Testis (tissue), 2 donors: ENCODE measurements at regions not wholly inside any gene's neighbourhood (a gene's known extent, or its start where the extent isn't known, plus 50 kb on each side); places are given as distances from the start of the nearest gene placed in this dataset.

Experiments used
- POLR2A ChIP-seq: fragments of 450-650 bp; IDR thresholded peaks from one replicate; pipeline ENCODE4 v1.6.1; 2017; ENCODE audit warnings: antibody characterized with exemption, mild to moderate bottlenecking, moderate library complexity
- TF ChIP-seq, protein P1 (sequence below), 3 experiments: fragments of 450-650 bp in 2 of 3; fragments of 200-600 bp in 1 of 3; sonication (generic) in 1 of 3; IDR thresholded peaks; one replicate each; pipeline ENCODE4 v1.5.1; 2016 to 2019; ENCODE audit warnings: antibody characterized with exemption in 3 of 3, mild to moderate bottlenecking in 2 of 3, moderate library complexity in 1 of 3

DNA sequence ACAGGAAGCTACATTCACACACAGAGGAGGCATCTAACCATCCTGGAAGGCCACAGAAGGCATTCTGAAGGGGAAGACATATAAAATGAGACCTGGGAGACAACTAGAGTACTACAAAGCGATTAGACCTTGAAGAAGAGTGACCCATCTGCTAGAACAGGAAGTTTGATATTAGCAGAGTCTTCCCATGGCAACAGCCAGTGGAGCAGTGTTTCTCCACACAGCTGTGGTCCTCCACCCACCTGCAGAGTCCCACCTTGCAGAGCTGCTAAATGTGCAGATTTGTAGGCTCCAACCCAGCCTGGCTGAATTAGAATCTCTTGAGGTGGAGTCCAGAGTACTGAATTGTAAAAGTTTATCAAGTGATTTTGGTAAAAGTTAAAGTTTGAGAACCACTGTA is 267.0 kb downstream of the CETN3 start:
- TF ChIP-seq, protein P1, sequence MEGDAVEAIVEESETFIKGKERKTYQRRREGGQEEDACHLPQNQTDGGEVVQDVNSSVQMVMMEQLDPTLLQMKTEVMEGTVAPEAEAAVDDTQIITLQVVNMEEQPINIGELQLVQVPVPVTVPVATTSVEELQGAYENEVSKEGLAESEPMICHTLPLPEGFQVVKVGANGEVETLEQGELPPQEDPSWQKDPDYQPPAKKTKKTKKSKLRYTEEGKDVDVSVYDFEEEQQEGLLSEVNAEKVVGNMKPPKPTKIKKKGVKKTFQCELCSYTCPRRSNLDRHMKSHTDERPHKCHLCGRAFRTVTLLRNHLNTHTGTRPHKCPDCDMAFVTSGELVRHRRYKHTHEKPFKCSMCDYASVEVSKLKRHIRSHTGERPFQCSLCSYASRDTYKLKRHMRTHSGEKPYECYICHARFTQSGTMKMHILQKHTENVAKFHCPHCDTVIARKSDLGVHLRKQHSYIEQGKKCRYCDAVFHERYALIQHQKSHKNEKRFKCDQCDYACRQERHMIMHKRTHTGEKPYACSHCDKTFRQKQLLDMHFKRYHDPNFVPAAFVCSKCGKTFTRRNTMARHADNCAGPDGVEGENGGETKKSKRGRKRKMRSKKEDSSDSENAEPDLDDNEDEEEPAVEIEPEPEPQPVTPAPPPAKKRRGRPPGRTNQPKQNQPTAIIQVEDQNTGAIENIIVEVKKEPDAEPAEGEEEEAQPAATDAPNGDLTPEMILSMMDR (IDR thresholded peaks at IDR 0.05), result no peak
- TF ChIP-seq POLR2A, result no peak
